Epithelial cell of proximal tubule (primary cell): ENCODE measurements at regions not wholly inside any gene's neighbourhood (a gene's known extent, or its start where the extent isn't known, plus 50 kb on each side); places are given as distances from the start of the nearest gene placed in this dataset.

Source experiments
- DNase-seq: peaks from one replicate; pipeline ENCODE4 v3.0.0-alpha.2; 2011; ENCODE audit warnings: low read depth
- H3K4me3 ChIP-seq: 2 replicates; pipeline ENCODE4 v1.5.1; 2011; ENCODE audit warnings: low read depth, mild to moderate bottlenecking, low read length
- CTCF ChIP-seq: conservative IDR thresholded peaks from 2 replicates; pipeline ENCODE4 v1.5.1; 2012; ENCODE audit warnings: low read depth, mild to moderate bottlenecking, low read length

- DNase-seq = no peak
- TF ChIP-seq CTCF = no peak
- H3K4me3 ChIP-seq = no peak overlapping the region
Measured at GRCh38 chr3:78035131-78035641, 995.3 kb downstream of the ROBO2 start.

GRCh38 chr3:78041486-78041885 lies 1001.6 kb downstream of the ROBO2 start:
- DNase-seq = no peak
- no peak overlapping the region for H3K4me3 ChIP-seq
- TF ChIP-seq CTCF = no peak

GRCh38 chr3:78046566-78046965 lies 1006.7 kb downstream of the ROBO2 start:
- TF ChIP-seq CTCF = no peak
- H3K4me3 ChIP-seq = no peak overlapping the region
- no peak for DNase-seq

GRCh38 chr3:78048698-78049097 lies 1008.8 kb downstream of the ROBO2 start:
- DNase-seq = no peak
- no peak for TF ChIP-seq CTCF
- no peak overlapping the region for H3K4me3 ChIP-seq

GRCh38 chr3:78049521-78049920 lies 1009.6 kb downstream of the ROBO2 start:
- TF ChIP-seq CTCF = no peak
- no peak for DNase-seq
- no peak overlapping the region for H3K4me3 ChIP-seq

GRCh38 chr3:78050276-78051065 lies 1010.6 kb downstream of the ROBO2 start:
- DNase-seq = peak; percentile 53
- no peak for TF ChIP-seq CTCF
- no peak overlapping the region for H3K4me3 ChIP-seq

- TF ChIP-seq CTCF = no peak
- no peak for DNase-seq
- no peak overlapping the region for H3K4me3 ChIP-seq
Measured at GRCh38 chr3:78052746-78053145, 1012.8 kb downstream of the ROBO2 start.
